GM23338 (cell line): ENCODE measurements at regions not wholly inside any gene's neighbourhood (a gene's known extent, or its start where the extent isn't known, plus 50 kb on each side); places are given as distances from the start of the nearest gene placed in this dataset.

Experiments
- ATAC-seq: fragments of 200-7000 bp; cut with Tn5 transposase; 3 replicates; pipeline ENCODE4 v1.9.1; 2020
- DNase-seq: peaks from one replicate; pipeline ENCODE4 v3.0.0-alpha.2; 2015; ENCODE audit warnings: low spot score
- H2AFZ ChIP-seq: fragments of 200-600 bp; sonication (generic); 2 replicates; pipeline ENCODE4 v1.8.0; 2016; ENCODE audit warnings: antibody characterized with exemption, mild to moderate bottlenecking, moderate library complexity
- H3F3A ChIP-seq: fragments of 200-600 bp; sonication (generic); replicated peaks from 2 replicates; pipeline ENCODE4 v1.8.0; 2017; ENCODE audit warnings: antibody characterized with exemption, mixed run types, low read depth
- H3K27ac ChIP-seq: fragments of 200-600 bp; sonication (generic); 2 replicates; pipeline ENCODE4 v1.6.1; 2016; ENCODE audit warnings: low read depth
- H3K27me3 ChIP-seq: fragments of 200-600 bp; sonication (generic); 2 replicates; pipeline ENCODE4 v1.8.0; 2016; ENCODE audit warnings: mild to moderate bottlenecking, mixed run types, moderate library complexity; ENCODE audit not compliant: insufficient read depth
- H3K36me3 ChIP-seq: fragments of 200-600 bp; sonication (generic); 2 replicates; pipeline ENCODE4 v1.8.0; 2016; ENCODE audit warnings: mild to moderate bottlenecking; ENCODE audit not compliant: insufficient read depth
- H3K4me1 ChIP-seq: fragments of 200-600 bp; sonication (generic); 2 replicates; pipeline ENCODE4 v1.8.0; 2016; ENCODE audit warnings: mild to moderate bottlenecking, moderate library complexity; ENCODE audit not compliant: insufficient read depth
- H3K4me2 ChIP-seq: fragments of 200-600 bp; sonication (generic); 2 replicates; pipeline ENCODE4 v1.7.1; 2017; ENCODE audit warnings: mixed run types
- H3K4me3 ChIP-seq: fragments of 200-600 bp; sonication (generic); 2 replicates; pipeline ENCODE4 v1.6.1; 2016; ENCODE audit warnings: mixed run types
- H3K79me2 ChIP-seq: fragments of 200-600 bp; sonication (generic); replicated peaks from 2 replicates; pipeline ENCODE4 v1.8.0; 2017; ENCODE audit warnings: mild to moderate bottlenecking; ENCODE audit not compliant: insufficient read depth
- H3K9me2 ChIP-seq: fragments of 200-600 bp; sonication (generic); 2 replicates; pipeline ENCODE4 v1.8.0; 2017; ENCODE audit not compliant: insufficient read depth
- H4K20me1 ChIP-seq: fragments of 200-600 bp; sonication (generic); replicated peaks from 2 replicates; pipeline ENCODE4 v1.8.0; 2017; ENCODE audit warnings: mild to moderate bottlenecking; ENCODE audit not compliant: insufficient read depth
- H3K27ac Mint-ChIP-seq: 2 replicates; pipeline ENCODE4 v1.8.0; 2020; ENCODE audit warnings: inconsistent platforms, mild to moderate bottlenecking, moderate library complexity, mixed read lengths
- H3K27me3 Mint-ChIP-seq: 3 replicates; pipeline ENCODE4 v1.8.0; 2022; ENCODE audit warnings: low read depth, mild to moderate bottlenecking, moderate library complexity, mixed read lengths, inconsistent platforms; ENCODE audit not compliant: insufficient read depth, poor library complexity
- H3K36me3 Mint-ChIP-seq: 3 replicates; pipeline ENCODE4 v1.8.0; 2021; ENCODE audit warnings: low read depth, mild to moderate bottlenecking, inconsistent platforms, moderate library complexity, mixed read lengths
- H3K4me1 Mint-ChIP-seq: 3 replicates; pipeline ENCODE4 v1.8.0; 2020; ENCODE audit warnings: mild to moderate bottlenecking, inconsistent platforms, mixed read lengths
- H3K4me3 Mint-ChIP-seq: 3 replicates; pipeline ENCODE4 v1.8.0; 2021; ENCODE audit warnings: moderate library complexity, mild to moderate bottlenecking, inconsistent platforms, mixed read lengths
- H3K9me3 Mint-ChIP-seq: 3 replicates; pipeline ENCODE4 v1.8.0; 2020; ENCODE audit warnings: moderate library complexity, mild to moderate bottlenecking, inconsistent platforms, mixed read lengths
- CREB1 ChIP-seq: fragments of 250-450 bp; sonication (Bioruptor Pico); IDR thresholded peaks from 2 replicates; pipeline ENCODE4 v1.5.0; 2020; ENCODE audit warnings: low read depth, mild to moderate bottlenecking, moderate library complexity
- ETS1 ChIP-seq: IDR thresholded peaks from 2 replicates; pipeline ENCODE4 v1.6.1; 2016; ENCODE audit warnings: antibody characterized with exemption
- EZH2 ChIP-seq: fragments of 200-600 bp; sonication (generic); IDR thresholded peaks from one replicate; pipeline ENCODE4 v1.8.0; 2017; ENCODE audit warnings: antibody characterized with exemption, mild to moderate bottlenecking, low read depth; ENCODE audit not compliant: unreplicated experiment
- EZH2phosphoT487 ChIP-seq: fragments of 200-600 bp; sonication (generic); IDR thresholded peaks from one replicate; pipeline ENCODE4 v1.8.1; 2018; ENCODE audit warnings: antibody characterized with exemption; ENCODE audit not compliant: unreplicated experiment
- JUNB ChIP-seq: IDR thresholded peaks from one replicate; pipeline ENCODE4 v1.6.1; 2016; ENCODE audit warnings: antibody characterized with exemption; ENCODE audit not compliant: unreplicated experiment
- NANOG ChIP-seq: IDR thresholded peaks from 2 replicates; pipeline ENCODE4 v1.6.1; 2016; ENCODE audit warnings: antibody characterized with exemption, borderline replicate concordance
- POLR2AphosphoS5 ChIP-seq: IDR thresholded peaks from 2 replicates; pipeline ENCODE4 v1.6.1; 2016; ENCODE audit warnings: antibody characterized with exemption, low read depth
- STAT1 ChIP-seq: IDR thresholded peaks from one replicate; pipeline ENCODE4 v1.6.1; 2016; ENCODE audit warnings: antibody characterized with exemption; ENCODE audit not compliant: unreplicated experiment
- ZNF114 ChIP-seq: fragments of 250-450 bp; sonication (Bioruptor Pico); IDR thresholded peaks from 2 replicates; pipeline ENCODE4 v1.5.0; 2020; ENCODE audit warnings: mild to moderate bottlenecking, moderate library complexity
- ZNF331 ChIP-seq: fragments of 250-450 bp; sonication (Bioruptor Pico); IDR thresholded peaks from 2 replicates; pipeline ENCODE4 v1.5.0; 2020; ENCODE audit warnings: low read depth, mild to moderate bottlenecking, moderate library complexity
- ZNF462 ChIP-seq: fragments of 250-450 bp; sonication (Bioruptor Pico); IDR thresholded peaks from 2 replicates; pipeline ENCODE4 v1.5.0; 2020; ENCODE audit warnings: mild to moderate bottlenecking, moderate library complexity
- TF ChIP-seq, protein P1 (sequence below): IDR thresholded peaks from one replicate; pipeline ENCODE4 v1.6.1; 2018; ENCODE audit warnings: antibody characterized with exemption; ENCODE audit not compliant: unreplicated experiment
- TF ChIP-seq, protein P2 (sequence below), 2 experiments: fragments of 200-600 bp in 1 of 2; sonication (generic) in 1 of 2; conservative IDR thresholded peaks; 2 replicates each; pipeline versions ENCODE4 v1.5.1 to v1.6.1; 2016 to 2017; ENCODE audit warnings: antibody characterized with exemption in 2 of 2, low read depth in 2 of 2, mild to moderate bottlenecking in 2 of 2, moderate library complexity in 1 of 2

GRCh38 chr16:85185303-85186100 lies 73.2 kb upstream of the CIBAR2 start:
- Histone ChIP-seq H3K9me2 (no peaks in the 10 kb centered on the region), H3K79me2 (peaks cover 65% of the 10 kb centered on the region), H3K4me1 (peaks cover 14% of the 10 kb centered on the region), H3K36me3 (peaks cover 4% of the 10 kb centered on the region; the same call in 1 of the 2 replicates), H2AFZ (no peak overlapping the region), H3F3A (no peaks in the 10 kb centered on the region), H4K20me1 (no peaks in the 10 kb centered on the region; the same call in 1 of the 2 replicates), H3K4me3 (no peak overlapping the region), H3K27me3 (no peaks in the 10 kb centered on the region), H3K4me2 (no peak overlapping the region), H3K27ac (no peak overlapping the region)
- peaks cover 34% of the 10 kb centered on the region for H3K36me3 Mint-ChIP-seq
- TF ChIP-seq STAT1 (no peak), ZNF462 (CRISPR knock-in tag) (no peak), NANOG (no peak), ZNF114 (CRISPR knock-in tag) (no peak), EZH2 (no peak), ZNF331 (CRISPR knock-in tag) (no peak), JUNB (no peak), EZH2phosphoT487 (no peak), POLR2AphosphoS5 (no peak), ETS1 (no peak), CREB1 (no peak)
- TF ChIP-seq, protein P1, sequence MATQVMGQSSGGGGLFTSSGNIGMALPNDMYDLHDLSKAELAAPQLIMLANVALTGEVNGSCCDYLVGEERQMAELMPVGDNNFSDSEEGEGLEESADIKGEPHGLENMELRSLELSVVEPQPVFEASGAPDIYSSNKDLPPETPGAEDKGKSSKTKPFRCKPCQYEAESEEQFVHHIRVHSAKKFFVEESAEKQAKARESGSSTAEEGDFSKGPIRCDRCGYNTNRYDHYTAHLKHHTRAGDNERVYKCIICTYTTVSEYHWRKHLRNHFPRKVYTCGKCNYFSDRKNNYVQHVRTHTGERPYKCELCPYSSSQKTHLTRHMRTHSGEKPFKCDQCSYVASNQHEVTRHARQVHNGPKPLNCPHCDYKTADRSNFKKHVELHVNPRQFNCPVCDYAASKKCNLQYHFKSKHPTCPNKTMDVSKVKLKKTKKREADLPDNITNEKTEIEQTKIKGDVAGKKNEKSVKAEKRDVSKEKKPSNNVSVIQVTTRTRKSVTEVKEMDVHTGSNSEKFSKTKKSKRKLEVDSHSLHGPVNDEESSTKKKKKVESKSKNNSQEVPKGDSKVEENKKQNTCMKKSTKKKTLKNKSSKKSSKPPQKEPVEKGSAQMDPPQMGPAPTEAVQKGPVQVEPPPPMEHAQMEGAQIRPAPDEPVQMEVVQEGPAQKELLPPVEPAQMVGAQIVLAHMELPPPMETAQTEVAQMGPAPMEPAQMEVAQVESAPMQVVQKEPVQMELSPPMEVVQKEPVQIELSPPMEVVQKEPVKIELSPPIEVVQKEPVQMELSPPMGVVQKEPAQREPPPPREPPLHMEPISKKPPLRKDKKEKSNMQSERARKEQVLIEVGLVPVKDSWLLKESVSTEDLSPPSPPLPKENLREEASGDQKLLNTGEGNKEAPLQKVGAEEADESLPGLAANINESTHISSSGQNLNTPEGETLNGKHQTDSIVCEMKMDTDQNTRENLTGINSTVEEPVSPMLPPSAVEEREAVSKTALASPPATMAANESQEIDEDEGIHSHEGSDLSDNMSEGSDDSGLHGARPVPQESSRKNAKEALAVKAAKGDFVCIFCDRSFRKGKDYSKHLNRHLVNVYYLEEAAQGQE: no peak
- TF ChIP-seq, protein P2, sequence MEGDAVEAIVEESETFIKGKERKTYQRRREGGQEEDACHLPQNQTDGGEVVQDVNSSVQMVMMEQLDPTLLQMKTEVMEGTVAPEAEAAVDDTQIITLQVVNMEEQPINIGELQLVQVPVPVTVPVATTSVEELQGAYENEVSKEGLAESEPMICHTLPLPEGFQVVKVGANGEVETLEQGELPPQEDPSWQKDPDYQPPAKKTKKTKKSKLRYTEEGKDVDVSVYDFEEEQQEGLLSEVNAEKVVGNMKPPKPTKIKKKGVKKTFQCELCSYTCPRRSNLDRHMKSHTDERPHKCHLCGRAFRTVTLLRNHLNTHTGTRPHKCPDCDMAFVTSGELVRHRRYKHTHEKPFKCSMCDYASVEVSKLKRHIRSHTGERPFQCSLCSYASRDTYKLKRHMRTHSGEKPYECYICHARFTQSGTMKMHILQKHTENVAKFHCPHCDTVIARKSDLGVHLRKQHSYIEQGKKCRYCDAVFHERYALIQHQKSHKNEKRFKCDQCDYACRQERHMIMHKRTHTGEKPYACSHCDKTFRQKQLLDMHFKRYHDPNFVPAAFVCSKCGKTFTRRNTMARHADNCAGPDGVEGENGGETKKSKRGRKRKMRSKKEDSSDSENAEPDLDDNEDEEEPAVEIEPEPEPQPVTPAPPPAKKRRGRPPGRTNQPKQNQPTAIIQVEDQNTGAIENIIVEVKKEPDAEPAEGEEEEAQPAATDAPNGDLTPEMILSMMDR (conservative IDR thresholded peaks at IDR 0.05; ENCODE audit: low read depth in 2 of 2): no peak
- peaks cover 19% of the 10 kb centered on the region for H3K9me3 Mint-ChIP-seq
- ATAC-seq (no peak), DNase-seq (no peak)
- peaks cover 7% of the 10 kb centered on the region for H3K4me1 Mint-ChIP-seq
- H3K27ac Mint-ChIP-seq: no peak overlapping the region
- no peak overlapping the region for H3K4me3 Mint-ChIP-seq
- peaks cover 5% of the 10 kb centered on the region for H3K27me3 Mint-ChIP-seq
